HL-60 (cell line): ENCODE measurements at regions not wholly inside any gene's neighbourhood (a gene's known extent, or its start where the extent isn't known, plus 50 kb on each side); places are given as distances from the start of the nearest gene placed in this dataset.

Source experiments
- TF ChIP-seq, protein P1 (sequence below): IDR thresholded peaks from one replicate; pipeline ENCODE4 v1.5.1; 2011; ENCODE audit warnings: low read length, control low read depth, inconsistent platforms; ENCODE audit not compliant: insufficient read depth
- TF ChIP-seq, protein P2 (sequence below): IDR thresholded peaks from 2 replicates; pipeline ENCODE4 v1.6.1; 2012; ENCODE audit warnings: low read depth; ENCODE audit not compliant: insufficient replicate concordance

- TF ChIP-seq, protein P1, sequence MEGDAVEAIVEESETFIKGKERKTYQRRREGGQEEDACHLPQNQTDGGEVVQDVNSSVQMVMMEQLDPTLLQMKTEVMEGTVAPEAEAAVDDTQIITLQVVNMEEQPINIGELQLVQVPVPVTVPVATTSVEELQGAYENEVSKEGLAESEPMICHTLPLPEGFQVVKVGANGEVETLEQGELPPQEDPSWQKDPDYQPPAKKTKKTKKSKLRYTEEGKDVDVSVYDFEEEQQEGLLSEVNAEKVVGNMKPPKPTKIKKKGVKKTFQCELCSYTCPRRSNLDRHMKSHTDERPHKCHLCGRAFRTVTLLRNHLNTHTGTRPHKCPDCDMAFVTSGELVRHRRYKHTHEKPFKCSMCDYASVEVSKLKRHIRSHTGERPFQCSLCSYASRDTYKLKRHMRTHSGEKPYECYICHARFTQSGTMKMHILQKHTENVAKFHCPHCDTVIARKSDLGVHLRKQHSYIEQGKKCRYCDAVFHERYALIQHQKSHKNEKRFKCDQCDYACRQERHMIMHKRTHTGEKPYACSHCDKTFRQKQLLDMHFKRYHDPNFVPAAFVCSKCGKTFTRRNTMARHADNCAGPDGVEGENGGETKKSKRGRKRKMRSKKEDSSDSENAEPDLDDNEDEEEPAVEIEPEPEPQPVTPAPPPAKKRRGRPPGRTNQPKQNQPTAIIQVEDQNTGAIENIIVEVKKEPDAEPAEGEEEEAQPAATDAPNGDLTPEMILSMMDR: no peak
- TF ChIP-seq, protein P2, sequence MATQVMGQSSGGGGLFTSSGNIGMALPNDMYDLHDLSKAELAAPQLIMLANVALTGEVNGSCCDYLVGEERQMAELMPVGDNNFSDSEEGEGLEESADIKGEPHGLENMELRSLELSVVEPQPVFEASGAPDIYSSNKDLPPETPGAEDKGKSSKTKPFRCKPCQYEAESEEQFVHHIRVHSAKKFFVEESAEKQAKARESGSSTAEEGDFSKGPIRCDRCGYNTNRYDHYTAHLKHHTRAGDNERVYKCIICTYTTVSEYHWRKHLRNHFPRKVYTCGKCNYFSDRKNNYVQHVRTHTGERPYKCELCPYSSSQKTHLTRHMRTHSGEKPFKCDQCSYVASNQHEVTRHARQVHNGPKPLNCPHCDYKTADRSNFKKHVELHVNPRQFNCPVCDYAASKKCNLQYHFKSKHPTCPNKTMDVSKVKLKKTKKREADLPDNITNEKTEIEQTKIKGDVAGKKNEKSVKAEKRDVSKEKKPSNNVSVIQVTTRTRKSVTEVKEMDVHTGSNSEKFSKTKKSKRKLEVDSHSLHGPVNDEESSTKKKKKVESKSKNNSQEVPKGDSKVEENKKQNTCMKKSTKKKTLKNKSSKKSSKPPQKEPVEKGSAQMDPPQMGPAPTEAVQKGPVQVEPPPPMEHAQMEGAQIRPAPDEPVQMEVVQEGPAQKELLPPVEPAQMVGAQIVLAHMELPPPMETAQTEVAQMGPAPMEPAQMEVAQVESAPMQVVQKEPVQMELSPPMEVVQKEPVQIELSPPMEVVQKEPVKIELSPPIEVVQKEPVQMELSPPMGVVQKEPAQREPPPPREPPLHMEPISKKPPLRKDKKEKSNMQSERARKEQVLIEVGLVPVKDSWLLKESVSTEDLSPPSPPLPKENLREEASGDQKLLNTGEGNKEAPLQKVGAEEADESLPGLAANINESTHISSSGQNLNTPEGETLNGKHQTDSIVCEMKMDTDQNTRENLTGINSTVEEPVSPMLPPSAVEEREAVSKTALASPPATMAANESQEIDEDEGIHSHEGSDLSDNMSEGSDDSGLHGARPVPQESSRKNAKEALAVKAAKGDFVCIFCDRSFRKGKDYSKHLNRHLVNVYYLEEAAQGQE: no peak
Observed at GRCh38 chr11:96607864-96608558, 218.2 kb downstream of the JRKL start.
